A549 (cell line): ENCODE measurements at regions not wholly inside any gene's neighbourhood (a gene's known extent, or its start where the extent isn't known, plus 50 kb on each side); places are given as distances from the start of the nearest gene placed in this dataset.

Source experiments
- EP300 ChIP-seq, 2 experiments: fragments of >200 bp; sonication (Bioruptor Twin); formaldehyde crosslinking; IDR thresholded peaks; 2 replicates in 1 of 2; 3 replicates in 1 of 2; pipeline ENCODE4 v1.6.1; 2016 to 2017
- FOSL2 ChIP-seq, 2 experiments: fragments of 450-650 bp in 1 of 2; fragments of >200 bp in 1 of 2; sonication (Bioruptor Twin) in 1 of 2; formaldehyde crosslinking; IDR thresholded peaks; 2 replicates each; pipeline versions ENCODE4 v1.5.0 to v1.6.1; 2016 to 2020; ENCODE audit warnings: mild to moderate bottlenecking in 1 of 2, moderate library complexity in 1 of 2
- POLR2A ChIP-seq: IDR thresholded peaks from 2 replicates; pipeline ENCODE4 v1.6.1; 2012; ENCODE audit warnings: mild to moderate bottlenecking, low read length
- POLR2AphosphoS2 ChIP-seq: conservative IDR thresholded peaks from 2 replicates; pipeline ENCODE4 v1.6.1; 2012; ENCODE audit warnings: low read length, improper control_type of control experiment, inconsistent platforms
- RAD21 ChIP-seq, 2 experiments: fragments of >200 bp in 1 of 2; sonication (Bioruptor Twin) in 1 of 2; formaldehyde crosslinking in 1 of 2; IDR thresholded peaks in 1 of 2; conservative IDR thresholded peaks in 1 of 2; 2 replicates in 1 of 2; 3 replicates in 1 of 2; pipeline ENCODE4 v1.6.1; 2012 to 2018; ENCODE audit warnings: inconsistent platforms in 1 of 2
- ZFP36 ChIP-seq: fragments of 450-650 bp; IDR thresholded peaks from 2 replicates; pipeline ENCODE4 v1.6.1; 2014; ENCODE audit warnings: borderline replicate concordance; ENCODE audit not compliant: partially characterized antibody
- ZSCAN20 ChIP-seq: fragments of 250-450 bp; sonication (Bioruptor Pico); IDR thresholded peaks from 2 replicates; pipeline ENCODE4 v1.8.0; 2022; ENCODE audit warnings: mild to moderate bottlenecking, moderate library complexity
- TF ChIP-seq, protein P1 (sequence below): fragments of 250-450 bp; sonication (Bioruptor Pico); IDR thresholded peaks from 2 replicates; pipeline ENCODE4 v1.5.0; 2021; ENCODE audit warnings: mild to moderate bottlenecking, moderate library complexity, borderline replicate concordance
- TF ChIP-seq, protein P2 (sequence below): fragments of >200 bp; sonication (Bioruptor Twin); formaldehyde crosslinking; IDR thresholded peaks from 3 replicates; pipeline ENCODE4 v1.5.1; 2016
- TF ChIP-seq, protein P3 (sequence below): fragments of 200-600 bp; sonication (generic); IDR thresholded peaks from 2 replicates; pipeline ENCODE4 v1.6.1; 2016; ENCODE audit warnings: antibody characterized with exemption, mild to moderate bottlenecking, moderate library complexity
- TF ChIP-seq, protein P4 (sequence below): IDR thresholded peaks from 2 replicates; pipeline ENCODE4 v1.6.1; 2012

DNA sequence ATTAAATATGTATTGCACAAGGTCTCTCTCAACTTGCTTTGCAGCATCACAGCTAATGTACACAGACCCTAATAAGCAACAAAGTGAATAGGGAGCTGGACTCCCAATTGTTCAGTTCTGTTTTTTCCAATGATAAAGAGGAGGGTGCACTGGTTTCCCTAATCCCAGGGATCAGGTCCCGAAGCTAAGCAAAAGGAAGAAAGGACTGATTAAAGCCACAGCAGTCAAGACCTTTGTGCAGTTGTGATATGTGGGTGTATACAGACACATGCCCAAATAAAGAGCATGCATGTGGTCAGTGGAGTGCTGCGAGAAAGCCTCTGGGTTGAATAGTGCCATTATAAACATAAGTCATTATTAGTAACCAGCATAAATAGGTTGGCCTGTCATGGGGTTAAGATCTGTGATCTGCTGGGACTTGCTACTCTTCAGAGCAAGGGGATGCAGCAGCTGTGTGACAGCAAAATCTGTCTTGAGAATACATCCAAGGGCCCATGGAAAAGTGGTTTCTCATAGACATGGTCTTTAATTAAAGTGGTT, 1863.1 kb upstream of the WWC1 start:
- TF ChIP-seq, protein P1, sequence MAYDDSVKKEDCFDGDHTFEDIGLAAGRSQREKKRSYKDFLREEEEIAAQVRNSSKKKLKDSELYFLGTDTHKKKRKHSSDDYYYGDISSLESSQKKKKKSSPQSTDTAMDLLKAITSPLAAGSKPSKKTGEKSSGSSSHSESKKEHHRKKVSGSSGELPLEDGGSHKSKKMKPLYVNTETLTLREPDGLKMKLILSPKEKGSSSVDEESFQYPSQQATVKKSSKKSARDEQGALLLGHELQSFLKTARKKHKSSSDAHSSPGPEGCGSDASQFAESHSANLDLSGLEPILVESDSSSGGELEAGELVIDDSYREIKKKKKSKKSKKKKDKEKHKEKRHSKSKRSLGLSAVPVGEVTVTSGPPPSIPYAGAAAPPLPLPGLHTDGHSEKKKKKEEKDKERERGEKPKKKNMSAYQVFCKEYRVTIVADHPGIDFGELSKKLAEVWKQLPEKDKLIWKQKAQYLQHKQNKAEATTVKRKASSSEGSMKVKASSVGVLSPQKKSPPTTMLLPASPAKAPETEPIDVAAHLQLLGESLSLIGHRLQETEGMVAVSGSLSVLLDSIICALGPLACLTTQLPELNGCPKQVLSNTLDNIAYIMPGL (CRISPR knock-in tag) = no peak
- TF ChIP-seq RAD21 (conservative IDR thresholded peaks at IDR 0.05 in 1 of 2, IDR thresholded peaks at IDR 0.05 in 1 of 2) = no peak
- TF ChIP-seq, protein P2, sequence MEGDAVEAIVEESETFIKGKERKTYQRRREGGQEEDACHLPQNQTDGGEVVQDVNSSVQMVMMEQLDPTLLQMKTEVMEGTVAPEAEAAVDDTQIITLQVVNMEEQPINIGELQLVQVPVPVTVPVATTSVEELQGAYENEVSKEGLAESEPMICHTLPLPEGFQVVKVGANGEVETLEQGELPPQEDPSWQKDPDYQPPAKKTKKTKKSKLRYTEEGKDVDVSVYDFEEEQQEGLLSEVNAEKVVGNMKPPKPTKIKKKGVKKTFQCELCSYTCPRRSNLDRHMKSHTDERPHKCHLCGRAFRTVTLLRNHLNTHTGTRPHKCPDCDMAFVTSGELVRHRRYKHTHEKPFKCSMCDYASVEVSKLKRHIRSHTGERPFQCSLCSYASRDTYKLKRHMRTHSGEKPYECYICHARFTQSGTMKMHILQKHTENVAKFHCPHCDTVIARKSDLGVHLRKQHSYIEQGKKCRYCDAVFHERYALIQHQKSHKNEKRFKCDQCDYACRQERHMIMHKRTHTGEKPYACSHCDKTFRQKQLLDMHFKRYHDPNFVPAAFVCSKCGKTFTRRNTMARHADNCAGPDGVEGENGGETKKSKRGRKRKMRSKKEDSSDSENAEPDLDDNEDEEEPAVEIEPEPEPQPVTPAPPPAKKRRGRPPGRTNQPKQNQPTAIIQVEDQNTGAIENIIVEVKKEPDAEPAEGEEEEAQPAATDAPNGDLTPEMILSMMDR = no peak
- no peak for TF ChIP-seq POLR2AphosphoS2
- TF ChIP-seq, protein P3, sequence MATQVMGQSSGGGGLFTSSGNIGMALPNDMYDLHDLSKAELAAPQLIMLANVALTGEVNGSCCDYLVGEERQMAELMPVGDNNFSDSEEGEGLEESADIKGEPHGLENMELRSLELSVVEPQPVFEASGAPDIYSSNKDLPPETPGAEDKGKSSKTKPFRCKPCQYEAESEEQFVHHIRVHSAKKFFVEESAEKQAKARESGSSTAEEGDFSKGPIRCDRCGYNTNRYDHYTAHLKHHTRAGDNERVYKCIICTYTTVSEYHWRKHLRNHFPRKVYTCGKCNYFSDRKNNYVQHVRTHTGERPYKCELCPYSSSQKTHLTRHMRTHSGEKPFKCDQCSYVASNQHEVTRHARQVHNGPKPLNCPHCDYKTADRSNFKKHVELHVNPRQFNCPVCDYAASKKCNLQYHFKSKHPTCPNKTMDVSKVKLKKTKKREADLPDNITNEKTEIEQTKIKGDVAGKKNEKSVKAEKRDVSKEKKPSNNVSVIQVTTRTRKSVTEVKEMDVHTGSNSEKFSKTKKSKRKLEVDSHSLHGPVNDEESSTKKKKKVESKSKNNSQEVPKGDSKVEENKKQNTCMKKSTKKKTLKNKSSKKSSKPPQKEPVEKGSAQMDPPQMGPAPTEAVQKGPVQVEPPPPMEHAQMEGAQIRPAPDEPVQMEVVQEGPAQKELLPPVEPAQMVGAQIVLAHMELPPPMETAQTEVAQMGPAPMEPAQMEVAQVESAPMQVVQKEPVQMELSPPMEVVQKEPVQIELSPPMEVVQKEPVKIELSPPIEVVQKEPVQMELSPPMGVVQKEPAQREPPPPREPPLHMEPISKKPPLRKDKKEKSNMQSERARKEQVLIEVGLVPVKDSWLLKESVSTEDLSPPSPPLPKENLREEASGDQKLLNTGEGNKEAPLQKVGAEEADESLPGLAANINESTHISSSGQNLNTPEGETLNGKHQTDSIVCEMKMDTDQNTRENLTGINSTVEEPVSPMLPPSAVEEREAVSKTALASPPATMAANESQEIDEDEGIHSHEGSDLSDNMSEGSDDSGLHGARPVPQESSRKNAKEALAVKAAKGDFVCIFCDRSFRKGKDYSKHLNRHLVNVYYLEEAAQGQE = no peak
- TF ChIP-seq FOSL2 (IDR thresholded peaks at IDR 0.05) = no peak
- no peak for TF ChIP-seq FOSL2 (CRISPR knock-in tag; IDR thresholded peaks at IDR 0.05)
- no peak for TF ChIP-seq POLR2A
- TF ChIP-seq EP300 (IDR thresholded peaks at IDR 0.05) = no peak
- no peak for TF ChIP-seq ZSCAN20 (CRISPR knock-in tag)
- TF ChIP-seq ZFP36 = no peak
- TF ChIP-seq, protein P4, sequence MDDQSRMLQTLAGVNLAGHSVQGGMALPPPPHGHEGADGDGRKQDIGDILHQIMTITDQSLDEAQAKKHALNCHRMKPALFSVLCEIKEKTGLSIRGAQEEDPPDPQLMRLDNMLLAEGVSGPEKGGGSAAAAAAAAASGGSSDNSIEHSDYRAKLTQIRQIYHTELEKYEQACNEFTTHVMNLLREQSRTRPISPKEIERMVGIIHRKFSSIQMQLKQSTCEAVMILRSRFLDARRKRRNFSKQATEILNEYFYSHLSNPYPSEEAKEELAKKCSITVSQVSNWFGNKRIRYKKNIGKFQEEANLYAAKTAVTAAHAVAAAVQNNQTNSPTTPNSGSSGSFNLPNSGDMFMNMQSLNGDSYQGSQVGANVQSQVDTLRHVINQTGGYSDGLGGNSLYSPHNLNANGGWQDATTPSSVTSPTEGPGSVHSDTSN = no peak
